ENCODE measurements at regions not wholly inside any gene's neighbourhood (a gene's known extent, or its start where the extent isn't known, plus 50 kb on each side); places are given as distances from the start of the nearest gene placed in this dataset.

GRCh38 chr9:120242116-120242811, 337.7 kb downstream of the CDK5RAP2 start:
- no peaks in the 10 kb centered on the region for H3K9me3 ChIP-seq (ENCODE audit: low read depth, low read length, poor library complexity, severe bottlenecking)
- H3K36me3 ChIP-seq (ENCODE audit: insufficient read depth, low read length, poor library complexity, severe bottlenecking), result no peaks in the 10 kb centered on the region
- H3K27me3 ChIP-seq (replicated peaks; ENCODE audit: insufficient read depth, low read depth, low read length, poor library complexity), result peaks cover 19% of the 10 kb centered on the region
- CTCF ChIA-PET, result no interaction called here
- BruUV-seq (replicated peaks), result no TSS peak
- intact Hi-C loops (cut with micrococcal nuclease; ENCODE audit: unreplicated experiment), result no loop called here
- H3K4me3 ChIP-seq (ENCODE audit: low read depth, low read length, poor library complexity, severe bottlenecking), result no peak overlapping the region
- no peaks in the 10 kb centered on the region for H3K4me1 ChIP-seq (ENCODE audit: insufficient read depth, low read length, poor library complexity, severe bottlenecking)
- POLR2A ChIA-PET (ENCODE audit: low non-redundant PET), result no interaction called here
- no peak overlapping the region for H3K27ac ChIP-seq (ENCODE audit: low read depth, low read length, poor library complexity, severe bottlenecking)
- no peak for DNase-seq (ENCODE audit: low spot score)
- TF ChIP-seq EZH2 (IDR thresholded peaks at IDR 0.05; ENCODE audit: borderline replicate concordance, low read depth, low read length, poor library complexity, severe bottlenecking) (no peak), CTCF (conservative IDR thresholded peaks at IDR 0.05; ENCODE audit: low read depth, low read length) (no peak)

- H3K4me3 ChIP-seq (ENCODE audit: low read depth, low read length, poor library complexity, severe bottlenecking), result no peak overlapping the region
- intact Hi-C loops (cut with micrococcal nuclease; ENCODE audit: unreplicated experiment), result no loop called here
- H3K4me1 ChIP-seq (ENCODE audit: insufficient read depth, low read length, poor library complexity, severe bottlenecking), result no peaks in the 10 kb centered on the region
- no peaks in the 10 kb centered on the region for H3K36me3 ChIP-seq (ENCODE audit: insufficient read depth, low read length, poor library complexity, severe bottlenecking)
- no peaks in the 10 kb centered on the region for H3K9me3 ChIP-seq (ENCODE audit: low read depth, low read length, poor library complexity, severe bottlenecking)
- no peak for DNase-seq (ENCODE audit: low spot score)
- CTCF ChIA-PET, result no interaction called here
- peaks cover 17% of the 10 kb centered on the region for H3K27me3 ChIP-seq (replicated peaks; ENCODE audit: insufficient read depth, low read depth, low read length, poor library complexity)
- no TSS peak for BruUV-seq (replicated peaks)
- no peak for TF ChIP-seq CTCF (conservative IDR thresholded peaks at IDR 0.05; ENCODE audit: low read depth, low read length)
- no peak for TF ChIP-seq EZH2 (IDR thresholded peaks at IDR 0.05; ENCODE audit: borderline replicate concordance, low read depth, low read length, poor library complexity, severe bottlenecking)
- POLR2A ChIA-PET (ENCODE audit: low non-redundant PET), result no interaction called here
- H3K27ac ChIP-seq (ENCODE audit: low read depth, low read length, poor library complexity, severe bottlenecking), result no peak overlapping the region
These were observed 343.4 kb downstream of the CDK5RAP2 start for GRCh38 chr9:120236596-120236995.

- no peaks in the 10 kb centered on the region for H3K9me3 ChIP-seq (ENCODE audit: low read depth, low read length, poor library complexity, severe bottlenecking)
- intact Hi-C loops (cut with micrococcal nuclease; ENCODE audit: unreplicated experiment), result no loop called here
- no peak for DNase-seq (ENCODE audit: low spot score)
- peaks cover 12% of the 10 kb centered on the region for H3K27me3 ChIP-seq (replicated peaks; ENCODE audit: insufficient read depth, low read depth, low read length, poor library complexity)
- no TSS peak for BruUV-seq (replicated peaks)
- H3K4me3 ChIP-seq (ENCODE audit: low read depth, low read length, poor library complexity, severe bottlenecking), result no peak overlapping the region
- CTCF ChIA-PET, result no interaction called here
- POLR2A ChIA-PET (ENCODE audit: low non-redundant PET), result no interaction called here
- H3K4me1 ChIP-seq (ENCODE audit: insufficient read depth, low read length, poor library complexity, severe bottlenecking), result no peaks in the 10 kb centered on the region
- no peaks in the 10 kb centered on the region for H3K36me3 ChIP-seq (ENCODE audit: insufficient read depth, low read length, poor library complexity, severe bottlenecking)
- TF ChIP-seq CTCF (conservative IDR thresholded peaks at IDR 0.05; ENCODE audit: low read depth, low read length) (no peak), EZH2 (IDR thresholded peaks at IDR 0.05; ENCODE audit: borderline replicate concordance, low read depth, low read length, poor library complexity, severe bottlenecking) (no peak)
- no peak overlapping the region for H3K27ac ChIP-seq (ENCODE audit: low read depth, low read length, poor library complexity, severe bottlenecking)
These were observed 344.9 kb downstream of the CDK5RAP2 start for GRCh38 chr9:120235081-120235480.
